ENCODE measurements at regions not wholly inside any gene's neighbourhood (a gene's known extent, or its start where the extent isn't known, plus 50 kb on each side); places are given as distances from the start of the nearest gene placed in this dataset.

DNA sequence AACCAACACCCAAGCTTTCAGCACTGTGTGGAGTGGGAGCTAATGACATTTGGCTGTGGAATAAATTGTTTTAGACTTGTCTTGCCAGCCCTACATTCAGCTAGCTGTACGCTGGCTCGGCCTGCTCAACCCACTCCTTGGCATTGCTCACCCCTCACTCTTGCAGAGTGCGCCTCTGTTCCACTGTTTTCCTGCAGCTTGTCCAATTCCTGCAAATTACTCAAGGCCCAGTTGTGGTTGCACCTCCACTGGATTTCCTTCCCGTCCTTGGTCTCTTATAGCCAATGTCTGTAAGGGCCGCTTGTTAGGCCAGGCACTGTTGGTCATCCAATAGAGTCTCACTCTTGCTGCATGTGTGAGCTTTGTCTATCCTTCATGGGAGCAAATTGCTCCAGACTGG is 55.5 kb upstream of the ADRA1D start:
- DNase-seq (ENCODE audit: low read depth, low spot score) (no peak), FAIRE-seq (no peak)
- intact Hi-C loops (cut with micrococcal nuclease) (no loop called here), dilution Hi-C loops (cut with MboI; ENCODE audit: extremely low pct_ligation_motif_present, low sequenced_read_pairs) (no loop called here)
- Histone ChIP-seq H3K9me1 (replicated peaks; ENCODE audit: control insufficient read depth, extremely low read depth, insufficient read depth, low read length) (no peaks in the 10 kb centered on the region), H3K27ac (ENCODE audit: insufficient read depth, low read depth, low read length) (no peak overlapping the region), H2AFZ (ENCODE audit: low read depth, low read length) (no peak overlapping the region), H3K4me2 (ENCODE audit: insufficient read depth, low read length) (no peak overlapping the region), H3K27me3 (ENCODE audit: control insufficient read depth in 2 of 2, insufficient read depth in 2 of 2, low read length in 2 of 2) (peaks cover 3 to 6% of the 10 kb centered on the region in 2 experiments), H3K4me3 (replicated peaks in 1 of 3; ENCODE audit: insufficient read depth in 1 of 3, low read depth in 1 of 3, low read length in 3 of 3) (no peak overlapping the region), H3K9me3 (replicated peaks; ENCODE audit: control insufficient read depth, insufficient read depth, low read length) (no peaks in the 10 kb centered on the region), H3K36me3 (ENCODE audit: control insufficient read depth in 2 of 2, extremely low read depth in 1 of 2, insufficient read depth in 2 of 2, low read length in 2 of 2) (no peaks in the 10 kb centered on the region), H3K9ac (replicated peaks; ENCODE audit: extremely low read depth, insufficient read depth, low read length) (no peak overlapping the region), H3K4me1 (ENCODE audit: control insufficient read depth, extremely low read depth, insufficient read depth, low read length) (no peaks in the 10 kb centered on the region), H3K79me2 (ENCODE audit: control insufficient read depth, insufficient read depth, low read length) (no peaks in the 10 kb centered on the region), H4K20me1 (replicated peaks; ENCODE audit: control insufficient read depth, extremely low read depth, insufficient read depth, low read length) (no peaks in the 10 kb centered on the region)
- CTCF ChIA-PET = interaction anchor here (0.9 kb wide), 1 partner anchor 49 kb away, joined by 3 read pairs; no protein-coding TSS in a partner anchor
- TF ChIP-seq EZH2 (IDR thresholded peaks at IDR 0.05; ENCODE audit: borderline replicate concordance, low read depth, low read length, severe bottlenecking) = no peak
- TF ChIP-seq, protein P1, sequence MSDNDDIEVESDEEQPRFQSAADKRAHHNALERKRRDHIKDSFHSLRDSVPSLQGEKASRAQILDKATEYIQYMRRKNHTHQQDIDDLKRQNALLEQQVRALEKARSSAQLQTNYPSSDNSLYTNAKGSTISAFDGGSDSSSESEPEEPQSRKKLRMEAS (IDR thresholded peaks at IDR 0.05; ENCODE audit: insufficient read depth, insufficient read length) = no peak
- TF ChIP-seq POLR2A (IDR thresholded peaks at IDR 0.05; ENCODE audit: low read depth, low read length) = no peak
- no peak for TF ChIP-seq POLR2AphosphoS5 (IDR thresholded peaks at IDR 0.05; ENCODE audit: insufficient read depth, low read depth, low read length)
- TF ChIP-seq, protein P2, sequence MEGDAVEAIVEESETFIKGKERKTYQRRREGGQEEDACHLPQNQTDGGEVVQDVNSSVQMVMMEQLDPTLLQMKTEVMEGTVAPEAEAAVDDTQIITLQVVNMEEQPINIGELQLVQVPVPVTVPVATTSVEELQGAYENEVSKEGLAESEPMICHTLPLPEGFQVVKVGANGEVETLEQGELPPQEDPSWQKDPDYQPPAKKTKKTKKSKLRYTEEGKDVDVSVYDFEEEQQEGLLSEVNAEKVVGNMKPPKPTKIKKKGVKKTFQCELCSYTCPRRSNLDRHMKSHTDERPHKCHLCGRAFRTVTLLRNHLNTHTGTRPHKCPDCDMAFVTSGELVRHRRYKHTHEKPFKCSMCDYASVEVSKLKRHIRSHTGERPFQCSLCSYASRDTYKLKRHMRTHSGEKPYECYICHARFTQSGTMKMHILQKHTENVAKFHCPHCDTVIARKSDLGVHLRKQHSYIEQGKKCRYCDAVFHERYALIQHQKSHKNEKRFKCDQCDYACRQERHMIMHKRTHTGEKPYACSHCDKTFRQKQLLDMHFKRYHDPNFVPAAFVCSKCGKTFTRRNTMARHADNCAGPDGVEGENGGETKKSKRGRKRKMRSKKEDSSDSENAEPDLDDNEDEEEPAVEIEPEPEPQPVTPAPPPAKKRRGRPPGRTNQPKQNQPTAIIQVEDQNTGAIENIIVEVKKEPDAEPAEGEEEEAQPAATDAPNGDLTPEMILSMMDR (IDR thresholded peaks at IDR 0.05; ENCODE audit: extremely low read depth in 1 of 2, insufficient read depth in 1 of 2, low read depth in 1 of 2, low read length in 2 of 2) = no peak
- no peak for TF ChIP-seq FOS (IDR thresholded peaks at IDR 0.05; ENCODE audit: borderline replicate concordance, insufficient read depth, low read length)
- no peak for TF ChIP-seq GATA2 (IDR thresholded peaks at IDR 0.05; ENCODE audit: insufficient read depth, insufficient read length, low read depth, low read length)
- TF ChIP-seq JUN (IDR thresholded peaks at IDR 0.05; ENCODE audit: borderline replicate concordance, insufficient read depth, insufficient read length, low read depth) = no peak
- no peak for TF ChIP-seq MYC (IDR thresholded peaks at IDR 0.05; ENCODE audit: low read depth, low read length)
- BruUV-seq (replicated peaks) = no TSS peak
- POLR2A ChIA-PET = no interaction called here
